SK-N-SH (cell line): ENCODE measurements at regions not wholly inside any gene's neighbourhood (a gene's known extent, or its start where the extent isn't known, plus 50 kb on each side); places are given as distances from the start of the nearest gene placed in this dataset.

Experiments
- CTCF ChIA-PET: fragments of 300-600, 350-600 bp; formaldehyde crosslinking; extraction: SDS; loops from one replicate; lab custom pipeline; 2021; lab: Yijun Ruan, JAX
- POLR2A ChIA-PET: fragments of 350-600 bp; sonication (Branson Sonifier 250); formaldehyde crosslinking; extraction: SDS; loops from one replicate; lab custom pipeline; 2020; ENCODE audit warnings: antibody characterized with exemption, inconsistent platforms; lab: Yijun Ruan, JAX
- DNase-seq: peaks from one replicate; pipeline ENCODE4 v3.0.0; 2012
- H2AFZ ChIP-seq: fragments of 200-600 bp; sonication (generic); 2 replicates; pipeline ENCODE4 v1.8.1; 2016; ENCODE audit warnings: antibody characterized with exemption, mild to moderate bottlenecking, low read depth
- H3F3A ChIP-seq: fragments of 200-600 bp; sonication (generic); replicated peaks from 2 replicates; pipeline ENCODE3; 2016; ENCODE audit warnings: antibody characterized with exemption, mild to moderate bottlenecking; ENCODE audit not compliant: insufficient read depth
- H3K27ac ChIP-seq, 2 experiments: fragments of 200-500 bp in 1 of 2; fragments of 200-600 bp in 1 of 2; sonication (Bioruptor generic) in 1 of 2; sonication (generic), shearing (Covaris generic) in 1 of 2; 2 replicates each; pipeline versions ENCODE4 v1.5.1 to v1.6.1; 2014 to 2016; ENCODE audit warnings: low read depth in 2 of 2, inconsistent platforms in 1 of 2, low read length in 1 of 2, mild to moderate bottlenecking in 1 of 2, mixed read lengths in 1 of 2
- H3K27me3 ChIP-seq: fragments of 200-600 bp; sonication (generic), shearing (Covaris generic); 2 replicates; pipeline ENCODE4 v1.6.1; 2016; ENCODE audit warnings: mixed run types; ENCODE audit not compliant: insufficient read depth
- H3K36me3 ChIP-seq, 2 experiments: fragments of 200-500 bp in 1 of 2; fragments of 200-600 bp in 1 of 2; sonication (Bioruptor generic) in 1 of 2; sonication (generic) in 1 of 2; replicated peaks in 1 of 2; 2 replicates each; pipeline versions ENCODE3 to v1.5.1; 2014 to 2016; ENCODE audit warnings: low read length in 1 of 2, mild to moderate bottlenecking in 1 of 2; ENCODE audit not compliant: insufficient read depth in 2 of 2, control insufficient read depth in 1 of 2
- H3K4me1 ChIP-seq, 2 experiments: fragments of 200-500 bp in 1 of 2; fragments of 200-600 bp in 1 of 2; sonication (Bioruptor generic) in 1 of 2; sonication (generic), shearing (Covaris generic) in 1 of 2; 2 replicates each; pipeline versions ENCODE4 v1.5.1 to v1.6.1; 2014 to 2016; ENCODE audit warnings: low read depth in 1 of 2, low read length in 1 of 2, mixed run types in 1 of 2; ENCODE audit not compliant: insufficient read depth in 2 of 2, control insufficient read depth in 1 of 2
- H3K4me2 ChIP-seq: fragments of 200-600 bp; sonication (generic), shearing (Covaris generic); 2 replicates; pipeline ENCODE4 v1.6.1; 2017; ENCODE audit warnings: mixed run types
- H3K4me3 ChIP-seq, 2 experiments: fragments of 200-500 bp in 1 of 2; fragments of 200-600 bp in 1 of 2; sonication (Bioruptor generic) in 1 of 2; sonication (generic), shearing (Covaris generic) in 1 of 2; 2 replicates each; pipeline versions ENCODE4 v1.5.1 to v1.8.1; 2014 to 2016; ENCODE audit warnings: low read depth in 2 of 2, inconsistent platforms in 1 of 2, low read length in 1 of 2, mild to moderate bottlenecking in 1 of 2, mixed read lengths in 1 of 2, moderate library complexity in 1 of 2
- H3K79me2 ChIP-seq: fragments of 200-600 bp; sonication (generic); 2 replicates; pipeline ENCODE4 v1.8.1; 2017; ENCODE audit warnings: mild to moderate bottlenecking; ENCODE audit not compliant: insufficient read depth
- H3K9ac ChIP-seq: fragments of 200-600 bp; sonication (generic); 2 replicates; pipeline ENCODE4 v1.6.1; 2017; ENCODE audit warnings: mixed run types
- H3K9me2 ChIP-seq: fragments of 200-600 bp; sonication (generic); 2 replicates; pipeline ENCODE4 v1.6.1; 2017; ENCODE audit warnings: mixed run types
- H3K9me3 ChIP-seq: fragments of 200-600 bp; sonication (generic); 2 replicates; pipeline ENCODE4 v1.6.1; 2017; ENCODE audit warnings: mixed run types, mild to moderate bottlenecking, moderate library complexity
- H4K20me1 ChIP-seq: fragments of 200-600 bp; sonication (generic); 2 replicates; pipeline ENCODE4 v1.6.1; 2017; ENCODE audit warnings: mild to moderate bottlenecking, mixed run types; ENCODE audit not compliant: insufficient read depth
- CTCF ChIP-seq: fragments of 200-600 bp; sonication (generic); IDR thresholded peaks from 2 replicates; pipeline ENCODE4 v1.6.1; 2017; ENCODE audit warnings: antibody characterized with exemption, mild to moderate bottlenecking, moderate library complexity
- GABPA ChIP-seq: IDR thresholded peaks from 2 replicates; pipeline ENCODE4 v1.4.0; 2012; ENCODE audit warnings: low read depth, mild to moderate bottlenecking
- JUND ChIP-seq: IDR thresholded peaks from 2 replicates; pipeline ENCODE4 v1.4.0; 2012
- MEF2A ChIP-seq: IDR thresholded peaks from 2 replicates; pipeline ENCODE4 v1.4.0; 2012; ENCODE audit warnings: low read depth, borderline replicate concordance
- MXI1 ChIP-seq: IDR thresholded peaks from 2 replicates; pipeline ENCODE4 v1.6.1; 2012; ENCODE audit warnings: mild to moderate bottlenecking, low read depth, low read length, improper control_type of control experiment
- RCOR1 ChIP-seq: fragments of 150-350 bp; IDR thresholded peaks from 2 replicates; pipeline ENCODE4 v1.6.1; 2017; ENCODE audit warnings: antibody characterized with exemption, low read length
- RXRA ChIP-seq: IDR thresholded peaks from 2 replicates; pipeline ENCODE4 v1.4.0; 2012; ENCODE audit warnings: low read depth, mild to moderate bottlenecking, borderline replicate concordance
- USF1 ChIP-seq: IDR thresholded peaks from 2 replicates; pipeline ENCODE4 v1.4.0; 2012; ENCODE audit warnings: low read depth, borderline replicate concordance
- WGBS: methylation state at CpG from one replicate; pipeline ENCODE4 v1.1.6; 2017; ENCODE audit warnings: low lambda C conversion rate; 5-methylcytosine and 5-hydroxymethylcytosine counted together

- no peaks in the 10 kb centered on the region for H3K79me2 ChIP-seq
- H3K27me3 ChIP-seq: no peaks in the 10 kb centered on the region
- no peak overlapping the region for H3K27ac ChIP-seq
- no peak overlapping the region for H3K4me2 ChIP-seq
- ChIA-PET POLR2A (no interaction called here), CTCF (no interaction called here)
- 8% methylated on average over 1 of the region's 1 CpG for WGBS
- H3K4me3 ChIP-seq: no peak overlapping the region
- no peaks in the 10 kb centered on the region for H3K9me2 ChIP-seq
- H2AFZ ChIP-seq: no peak overlapping the region
- no peak for DNase-seq
- H3F3A ChIP-seq: no peaks in the 10 kb centered on the region
- H3K9me3 ChIP-seq: no peaks in the 10 kb centered on the region
- no peaks in the 10 kb centered on the region for H3K36me3 ChIP-seq
- H3K4me1 ChIP-seq: no peaks in the 10 kb centered on the region
- H4K20me1 ChIP-seq: no peaks in the 10 kb centered on the region
- no peak overlapping the region for H3K9ac ChIP-seq
- no peak for TF ChIP-seq MEF2A
- TF ChIP-seq USF1: no peak
- no peak for TF ChIP-seq MXI1
- TF ChIP-seq JUND: no peak
- TF ChIP-seq RXRA: no peak
- TF ChIP-seq, all 33 proteins: peak for 0
These were observed 256.2 kb upstream of the SMC2 start for GRCh38 chr9:103837940-103838339.

GRCh38 chr9:103839197-103839596 lies 254.9 kb upstream of the SMC2 start:
- no peak overlapping the region for H2AFZ ChIP-seq
- CTCF ChIA-PET: no interaction called here
- no peaks in the 10 kb centered on the region for H3F3A ChIP-seq
- H3K36me3 ChIP-seq: no peaks in the 10 kb centered on the region
- 16% methylated on average over 1 of the region's 1 CpG for WGBS
- no peaks in the 10 kb centered on the region for H4K20me1 ChIP-seq
- POLR2A ChIA-PET: no interaction called here
- H3K4me2 ChIP-seq: no peak overlapping the region
- H3K27me3 ChIP-seq: no peaks in the 10 kb centered on the region
- no peaks in the 10 kb centered on the region for H3K9me3 ChIP-seq
- H3K4me3 ChIP-seq: no peak overlapping the region
- H3K9me2 ChIP-seq: no peaks in the 10 kb centered on the region
- H3K4me1 ChIP-seq: no peaks in the 10 kb centered on the region
- no peak for TF ChIP-seq MXI1
- no peak for TF ChIP-seq GABPA
- no peak for TF ChIP-seq RCOR1
- H3K27ac ChIP-seq: no peak overlapping the region
- no peaks in the 10 kb centered on the region for H3K79me2 ChIP-seq
- DNase-seq: no peak
- H3K9ac ChIP-seq: no peak overlapping the region

GRCh38 chr9:103867886-103868285 lies 226.2 kb upstream of the SMC2 start:
- Histone ChIP-seq H3K27me3 (no peaks in the 10 kb centered on the region), H3K9ac (no peak overlapping the region), H4K20me1 (no peaks in the 10 kb centered on the region), H3K9me3 (no peaks in the 10 kb centered on the region), H3K4me3 (no peak overlapping the region), H3F3A (no peaks in the 10 kb centered on the region), H3K4me1 (no peaks in the 10 kb centered on the region), H3K4me2 (no peak overlapping the region), H3K79me2 (no peaks in the 10 kb centered on the region), H2AFZ (no peak overlapping the region), H3K9me2 (peaks cover 5% of the 10 kb centered on the region; the same call in 1 of the 2 replicates), H3K27ac (no peak overlapping the region), H3K36me3 (no peaks in the 10 kb centered on the region)
- ChIA-PET POLR2A (no interaction called here), CTCF (no interaction called here)
- no peak for TF ChIP-seq CTCF
- TF ChIP-seq JUND: no peak
- TF ChIP-seq USF1: no peak
- DNase-seq: no peak
- WGBS: 4% methylated on average over 1 of the region's 1 CpG
